GM19463 (cell line): ENCODE measurements at regions not wholly inside any gene's neighbourhood (a gene's known extent, or its start where the extent isn't known, plus 50 kb on each side); places are given as distances from the start of the nearest gene placed in this dataset.

ENCODE experiments used
- ATAC-seq: cut with Tn5 transposase; IDR thresholded peaks from one replicate; pipeline ENCODE4 v1.9.1; 2021; ENCODE audit warnings: mild to moderate bottlenecking, moderate library complexity; ENCODE audit not compliant: unreplicated experiment

- ATAC-seq = no peak
Measured at GRCh38 chr3:148128136-148128535, 569.6 kb upstream of the AGTR1 start.

GRCh38 chr3:148131990-148132638 is 565.6 kb upstream of the AGTR1 start:
- ATAC-seq = peak; percentile 61

- no peak for ATAC-seq
Measured at GRCh38 chr3:148136816-148137215, 560.9 kb upstream of the AGTR1 start.

DNA sequence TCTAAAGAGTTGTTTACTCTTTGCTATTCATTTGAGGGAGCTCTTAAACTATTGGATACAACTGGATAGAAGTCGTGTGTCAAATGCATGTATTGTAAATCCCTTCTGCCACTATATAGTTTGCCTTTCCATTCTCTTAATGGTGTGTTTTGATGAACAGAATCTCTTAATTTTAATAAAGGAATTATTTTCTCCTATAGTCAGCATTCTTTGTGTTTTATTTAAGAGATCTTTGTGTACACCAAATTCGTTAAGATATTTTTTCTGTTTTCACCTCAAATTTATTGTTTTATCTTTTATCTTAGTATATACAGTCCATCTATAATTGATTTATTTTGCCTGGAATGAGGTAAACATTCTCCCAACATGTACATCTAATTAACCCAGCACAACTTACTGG is 551.5 kb upstream of the AGTR1 start:
- ATAC-seq = no peak

- ATAC-seq = no peak
Measured at GRCh38 chr3:148146947-148147826, 550.5 kb upstream of the AGTR1 start.

DNA sequence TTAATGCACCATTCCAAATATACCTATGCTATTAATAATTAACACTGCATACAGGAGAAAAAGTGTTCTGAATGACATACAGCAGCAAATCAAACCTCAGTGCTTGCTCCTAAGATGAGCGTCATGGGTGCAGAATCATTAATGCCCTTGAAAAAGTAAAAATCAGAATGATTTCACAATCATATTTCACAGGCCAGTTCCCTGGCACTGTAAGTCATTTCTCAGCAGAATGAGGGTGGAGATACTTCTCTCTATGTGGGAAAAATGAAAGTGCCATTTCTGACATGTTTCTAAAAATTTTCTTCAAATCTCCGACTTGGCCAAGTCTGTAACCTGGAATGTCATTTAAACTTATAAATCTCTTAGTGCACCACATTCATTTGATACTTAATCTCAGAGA is 549.8 kb upstream of the AGTR1 start:
- no peak for ATAC-seq

GRCh38 chr3:148149556-148149955 is 548.1 kb upstream of the AGTR1 start:
- ATAC-seq = no peak

GRCh38 chr3:148150141-148150540 is 547.6 kb upstream of the AGTR1 start:
- no peak for ATAC-seq

DNA sequence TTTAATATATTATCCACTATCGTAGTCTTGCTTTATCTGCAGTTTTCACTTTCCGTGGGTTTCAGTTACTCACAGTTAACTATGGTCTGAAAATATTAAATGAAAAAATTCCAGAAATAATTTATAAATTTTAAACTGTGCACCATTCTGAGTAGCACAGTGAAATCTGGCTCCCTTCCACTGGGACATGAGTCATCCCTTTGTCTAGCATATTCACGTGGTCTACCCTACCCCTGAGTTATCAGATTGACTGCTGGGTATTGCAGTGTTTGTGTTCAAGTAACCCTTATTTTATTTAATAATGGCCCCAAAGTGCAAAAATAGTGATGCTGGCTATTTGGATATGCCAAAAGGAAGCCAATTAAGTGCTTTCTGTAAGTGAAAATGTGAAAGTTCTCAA is 539.5 kb upstream of the AGTR1 start:
- ATAC-seq = no peak

GRCh38 chr3:148162132-148162531 is 535.6 kb upstream of the AGTR1 start:
- ATAC-seq = no peak

- ATAC-seq = no peak
Measured at GRCh38 chr3:148168347-148168746, 529.4 kb upstream of the AGTR1 start.

GRCh38 chr3:148173851-148174250 is 523.9 kb upstream of the AGTR1 start:
- ATAC-seq = peak; percentile 85

- no peak for ATAC-seq
Measured at GRCh38 chr3:148175214-148175613, 522.5 kb upstream of the AGTR1 start.

DNA sequence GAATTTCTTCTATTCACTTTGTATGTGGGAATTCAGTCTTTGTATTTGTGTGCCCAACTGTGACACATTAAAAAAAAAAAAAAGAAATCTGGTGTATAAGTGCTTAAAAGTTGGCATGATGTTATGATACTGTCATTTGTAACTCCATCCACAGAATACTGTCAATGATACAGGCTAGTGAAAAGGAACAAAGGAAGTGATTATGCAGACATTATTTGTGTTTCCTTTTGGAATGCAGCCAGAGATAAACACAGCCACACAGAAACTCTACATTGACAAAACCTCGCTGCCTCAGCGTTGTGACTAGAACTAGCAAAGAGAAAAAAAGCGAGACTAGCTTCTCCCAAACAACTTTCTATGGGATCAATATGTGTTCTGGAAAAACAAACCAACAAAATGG is 519.2 kb upstream of the AGTR1 start:
- ATAC-seq = no peak

- ATAC-seq = no peak
Measured at GRCh38 chr3:148184798-148185197, 512.9 kb upstream of the AGTR1 start.

- ATAC-seq = no peak
Measured at GRCh38 chr3:148186881-148187280, 510.8 kb upstream of the AGTR1 start.

DNA sequence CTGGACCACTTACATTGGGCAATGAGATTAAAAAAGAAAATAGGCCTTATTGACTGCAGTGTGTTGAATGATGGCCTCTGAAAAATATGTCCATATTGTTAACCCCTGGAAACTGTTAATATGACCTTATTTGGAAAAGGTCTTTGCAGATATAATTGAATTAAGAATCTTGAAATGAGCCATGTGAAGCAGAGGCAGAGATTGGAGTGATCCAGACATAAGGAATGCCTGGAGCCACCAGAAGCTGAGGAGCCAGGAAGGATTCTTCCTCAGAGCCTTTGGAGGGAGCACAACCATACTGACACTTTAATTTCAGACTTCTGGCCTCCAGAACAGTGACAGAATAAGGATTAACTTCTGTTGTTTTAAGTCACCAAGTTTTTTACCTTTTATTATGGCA is 510.4 kb upstream of the AGTR1 start:
- no peak for ATAC-seq

- ATAC-seq = no peak
Measured at GRCh38 chr3:148190441-148190990, 507.2 kb upstream of the AGTR1 start.

DNA sequence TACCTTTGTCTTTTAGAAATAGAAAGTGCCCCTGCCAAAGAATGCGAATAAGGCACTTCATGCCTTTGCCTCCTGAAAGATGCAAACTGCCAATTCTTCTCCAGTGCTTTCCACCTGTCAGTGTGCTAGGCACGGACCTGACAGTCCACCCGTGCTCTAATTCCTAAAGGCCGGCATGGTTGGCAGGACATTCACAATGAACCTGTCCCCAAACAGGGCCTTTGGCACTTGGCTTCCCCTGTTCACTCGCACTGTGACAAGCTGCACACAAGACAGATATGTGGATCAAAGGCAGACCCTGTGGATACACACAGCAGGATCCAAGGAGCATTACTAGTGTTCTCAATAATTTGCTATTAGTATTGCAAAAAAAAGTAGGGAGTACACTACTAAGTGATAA is 505.7 kb upstream of the AGTR1 start:
- no peak for ATAC-seq

DNA sequence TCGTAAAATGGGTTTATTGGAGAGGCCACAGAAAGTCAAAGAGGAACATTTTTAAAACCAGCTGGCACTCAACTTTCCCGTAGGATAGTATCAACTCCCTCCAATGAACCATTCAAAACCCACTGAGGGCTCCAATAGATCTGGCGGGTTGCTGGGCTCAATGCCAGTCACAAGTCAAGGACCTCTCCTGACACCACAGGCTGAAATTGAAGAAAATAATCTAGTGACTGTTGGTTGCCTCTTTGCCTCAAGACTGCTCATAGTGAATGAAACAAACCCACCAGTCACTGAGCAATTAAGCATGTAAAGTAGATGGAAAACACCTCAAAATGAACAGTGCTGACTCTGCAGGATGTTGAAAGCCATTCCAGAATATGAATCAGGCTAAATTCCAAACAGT is 500.6 kb upstream of the AGTR1 start:
- no peak for ATAC-seq

- ATAC-seq = no peak
Measured at GRCh38 chr3:148202386-148202785, 495.3 kb upstream of the AGTR1 start.
